B cell (primary cell): ENCODE measurements at regions not wholly inside any gene's neighbourhood (a gene's known extent, or its start where the extent isn't known, plus 50 kb on each side); places are given as distances from the start of the nearest gene placed in this dataset.

ENCODE experiments used
- ATAC-seq: fragments of 200-7000 bp; cut with Tn5 transposase; one replicate; pipeline ENCODE4 v1.10.0; 2021; ENCODE audit warnings: low read depth, mild to moderate bottlenecking, moderate number of reproducible peaks, moderate library complexity
- CTCF ChIA-PET: fragments of 350-600 bp; sonication (Branson Sonifier 250); formaldehyde crosslinking; loops from one replicate; lab custom pipeline; 2021; ENCODE audit warnings: antibody characterized with exemption, inconsistent platforms; lab: Charles Lee
- POLR2A ChIA-PET: fragments of 350-600 bp; sonication (Branson Sonifier 250); formaldehyde crosslinking; loops from one replicate; lab custom pipeline; 2021; ENCODE audit warnings: antibody characterized with exemption; lab: Charles Lee
- DNase-seq: peaks from one replicate; pipeline ENCODE4 v3.0.0; 2013
- H2AFZ ChIP-seq: 2 replicates; pipeline ENCODE4 v1.6.1; 2012; ENCODE audit warnings: mild to moderate bottlenecking, low read depth, low read length; ENCODE audit not compliant: insufficient read depth, poor library complexity, severe bottlenecking
- H3K27ac ChIP-seq, 2 donors: 1 replicate in 1 of 2; 2 replicates in 1 of 2; pipeline ENCODE4 v1.5.1; 2012 to 2013; ENCODE audit warnings: low read length in 2 of 2, mild to moderate bottlenecking in 2 of 2, moderate library complexity in 1 of 2
- H3K27me3 ChIP-seq, 4 experiments: fragments of 200-600 bp in 1 of 4; sonication (generic) in 1 of 4; replicated peaks in 1 of 4; 1 replicate in 2 of 4; 2 replicates in 2 of 4; pipeline versions ENCODE4 v1.6.1 to v1.7.0; 2013 to 2016; ENCODE audit warnings: low read length in 3 of 4, mild to moderate bottlenecking in 2 of 4, mixed read lengths in 1 of 4, moderate library complexity in 1 of 4; ENCODE audit not compliant: insufficient read depth in 4 of 4, control insufficient read depth in 3 of 4; ENCODE audit errors: control extremely low read depth in 1 of 4
- H3K36me3 ChIP-seq, 2 experiments: replicated peaks in 1 of 2; 1 replicate in 1 of 2; 2 replicates in 1 of 2; pipeline versions ENCODE4 v1.6.1 to v1.7.1; 2013; ENCODE audit warnings: low read length in 1 of 2; ENCODE audit not compliant: insufficient read depth in 2 of 2, control insufficient read depth in 1 of 2; ENCODE audit errors: control extremely low read depth in 1 of 2, extremely low read depth in 1 of 2
- H3K4me1 ChIP-seq, 2 donors: fragments of 200-600 bp in 1 of 2; sonication (generic) in 1 of 2; 1 replicate in 1 of 2; 2 replicates in 1 of 2; pipeline versions ENCODE4 v1.5.1 to v1.6.1; 2013 to 2017; ENCODE audit warnings: low read length in 2 of 2; ENCODE audit not compliant: control insufficient read depth in 2 of 2, insufficient read depth in 2 of 2
- H3K4me2 ChIP-seq: replicated peaks from 2 replicates; pipeline ENCODE3; 2012; ENCODE audit warnings: mild to moderate bottlenecking, low read depth, low read length; ENCODE audit not compliant: poor library complexity, severe bottlenecking
- H3K4me3 ChIP-seq, 5 experiments: fragments of 200-600 bp in 1 of 5; sonication (generic) in 1 of 5; 1 replicate in 3 of 5; 2 replicates in 2 of 5; pipeline versions ENCODE4 v1.5.1 to v1.7.0; 2011 to 2016; ENCODE audit warnings: low read length in 4 of 5, mild to moderate bottlenecking in 4 of 5, low read depth in 2 of 5, control low read depth in 1 of 5, moderate library complexity in 1 of 5; ENCODE audit not compliant: insufficient read depth in 1 of 5; ENCODE audit errors: control extremely low read depth in 1 of 5, extremely low read depth in 1 of 5
- H3K79me2 ChIP-seq: fragments of 200-600 bp; sonication (generic); one replicate; pipeline ENCODE4 v1.6.0; 2016; ENCODE audit warnings: low read length; ENCODE audit not compliant: control insufficient read depth, insufficient read depth
- H3K9ac ChIP-seq: fragments of 200-600 bp; sonication (generic); 2 replicates; pipeline ENCODE4 v1.6.1; 2017; ENCODE audit warnings: mild to moderate bottlenecking, low read length, moderate library complexity
- H3K9me3 ChIP-seq, 3 donors: one replicate each; pipeline versions ENCODE4 v1.6.1 to v1.7.1; 2013; ENCODE audit warnings: low read length in 2 of 3; ENCODE audit not compliant: control insufficient read depth in 2 of 3, insufficient read depth in 1 of 3; ENCODE audit errors: control extremely low read depth in 1 of 3
- H4K20me1 ChIP-seq: 2 replicates; pipeline ENCODE4 v1.6.0; 2012; ENCODE audit warnings: mild to moderate bottlenecking, low read length; ENCODE audit not compliant: insufficient read depth, control insufficient read depth, poor library complexity, severe bottlenecking
- H3K27ac Mint-ChIP-seq: one replicate; pipeline ENCODE4 v1.8.0; 2021; ENCODE audit warnings: mixed read lengths
- H3K27me3 Mint-ChIP-seq: one replicate; pipeline ENCODE4 v1.8.0; 2021; ENCODE audit warnings: mixed read lengths
- H3K4me1 Mint-ChIP-seq: one replicate; pipeline ENCODE4 v1.8.0; 2021; ENCODE audit warnings: mixed read lengths
- H3K4me3 Mint-ChIP-seq: one replicate; pipeline ENCODE4 v1.8.0; 2021; ENCODE audit warnings: mixed read lengths
- H3K9me3 Mint-ChIP-seq: one replicate; pipeline ENCODE4 v1.8.0; 2022; ENCODE audit warnings: mixed read lengths; ENCODE audit not compliant: insufficient read depth
- EZH2 ChIP-seq: IDR thresholded peaks from 2 replicates; pipeline ENCODE4 v1.6.1; 2012; ENCODE audit warnings: borderline replicate concordance, low read depth, mild to moderate bottlenecking, moderate library complexity, low read length; ENCODE audit not compliant: insufficient read depth, poor library complexity, severe bottlenecking
- WGBS: methylation state at CpG from one replicate; pipeline ENCODE4 v1.1.5; 2013; ENCODE audit warnings: missing lambda C conversion rate; ENCODE audit not compliant: insufficient coverage; 5-methylcytosine and 5-hydroxymethylcytosine counted together
- intact Hi-C: fragments of 100-400 bp; cut with micrococcal nuclease; formaldehyde crosslinking; loops from one replicate; pipeline ENCODE4 v1.10.0; 2022
- TF ChIP-seq, protein P1 (sequence below): fragments of 200-600 bp; IDR thresholded peaks from one replicate; pipeline ENCODE4 v1.8.0; 2022; ENCODE audit warnings: antibody characterized with exemption, mild to moderate bottlenecking

DNA sequence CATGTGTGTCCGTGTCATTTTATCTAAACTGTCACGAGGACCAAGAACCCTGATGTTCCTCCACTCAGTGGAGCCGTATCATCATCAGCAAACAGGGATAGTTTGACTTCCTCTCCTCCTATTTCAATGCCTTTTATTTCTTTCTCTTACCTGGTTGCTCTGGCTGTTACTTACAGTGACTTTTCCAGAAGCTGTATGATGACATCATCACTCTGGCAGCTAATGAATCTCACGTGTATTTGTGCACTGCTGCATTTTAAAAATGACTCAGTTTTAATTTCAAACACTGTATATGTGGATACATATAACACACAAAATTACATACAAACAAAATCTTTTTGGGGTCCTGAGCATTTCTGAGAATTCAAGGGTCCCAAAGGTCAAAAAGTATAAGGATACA is 481.4 kb downstream of the CDH2 start:
- intact Hi-C loops = no loop called here
- Histone ChIP-seq H3K27ac (no peak overlapping the region), H3K4me3 (no peak overlapping the region), H3K9me3 (peaks cover 0 to 1% (median 0%) of the 10 kb centered on the region in 3 donors), H3K27me3 (no peaks in the 10 kb centered on the region), H3K4me2 (no peak overlapping the region), H3K4me1 (no peaks in the 10 kb centered on the region), H3K79me2 (no peaks in the 10 kb centered on the region), H4K20me1 (no peaks in the 10 kb centered on the region), H2AFZ (no peak overlapping the region), H3K36me3 (no peaks in the 10 kb centered on the region), H3K9ac (no peak overlapping the region)
- Mint-ChIP-seq H3K27me3 (no peaks in the 10 kb centered on the region), H3K27ac (no peak overlapping the region), H3K4me3 (no peak overlapping the region), H3K9me3 (peaks cover 12% of the 10 kb centered on the region), H3K4me1 (no peaks in the 10 kb centered on the region)
- POLR2A ChIA-PET = no interaction called here
- 95% methylated on average over 3 of the region's 4 CpGs for WGBS
- no peak for DNase-seq
- no peak for ATAC-seq
- TF ChIP-seq, protein P1, sequence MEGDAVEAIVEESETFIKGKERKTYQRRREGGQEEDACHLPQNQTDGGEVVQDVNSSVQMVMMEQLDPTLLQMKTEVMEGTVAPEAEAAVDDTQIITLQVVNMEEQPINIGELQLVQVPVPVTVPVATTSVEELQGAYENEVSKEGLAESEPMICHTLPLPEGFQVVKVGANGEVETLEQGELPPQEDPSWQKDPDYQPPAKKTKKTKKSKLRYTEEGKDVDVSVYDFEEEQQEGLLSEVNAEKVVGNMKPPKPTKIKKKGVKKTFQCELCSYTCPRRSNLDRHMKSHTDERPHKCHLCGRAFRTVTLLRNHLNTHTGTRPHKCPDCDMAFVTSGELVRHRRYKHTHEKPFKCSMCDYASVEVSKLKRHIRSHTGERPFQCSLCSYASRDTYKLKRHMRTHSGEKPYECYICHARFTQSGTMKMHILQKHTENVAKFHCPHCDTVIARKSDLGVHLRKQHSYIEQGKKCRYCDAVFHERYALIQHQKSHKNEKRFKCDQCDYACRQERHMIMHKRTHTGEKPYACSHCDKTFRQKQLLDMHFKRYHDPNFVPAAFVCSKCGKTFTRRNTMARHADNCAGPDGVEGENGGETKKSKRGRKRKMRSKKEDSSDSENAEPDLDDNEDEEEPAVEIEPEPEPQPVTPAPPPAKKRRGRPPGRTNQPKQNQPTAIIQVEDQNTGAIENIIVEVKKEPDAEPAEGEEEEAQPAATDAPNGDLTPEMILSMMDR = no peak
- no peak for TF ChIP-seq EZH2
- CTCF ChIA-PET = no interaction called here

DNA sequence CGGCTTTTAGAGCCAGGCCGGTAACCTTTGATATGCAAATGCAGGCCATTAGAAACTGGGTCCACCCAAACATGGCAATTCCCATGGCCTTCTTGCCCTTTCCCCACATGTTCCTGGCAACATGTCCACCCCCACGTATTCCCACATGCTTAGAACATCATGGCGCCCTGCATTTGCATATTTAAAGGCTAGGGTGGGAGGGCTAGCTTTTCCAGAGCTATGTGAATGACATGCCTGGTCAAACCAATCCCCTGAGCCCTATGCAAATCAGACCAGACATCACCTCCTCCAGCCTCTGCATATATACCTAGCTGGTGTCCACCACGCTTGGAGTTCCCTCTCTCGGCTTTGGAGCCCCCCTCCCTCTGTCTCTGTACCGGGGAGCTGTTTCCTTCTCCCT is 481.9 kb downstream of the CDH2 start:
- Histone ChIP-seq H2AFZ (no peak overlapping the region), H3K4me3 (no peak overlapping the region), H3K79me2 (no peaks in the 10 kb centered on the region), H3K9ac (no peak overlapping the region), H3K27me3 (no peaks in the 10 kb centered on the region), H3K4me1 (no peaks in the 10 kb centered on the region), H3K27ac (no peak overlapping the region), H3K9me3 (peaks cover 0 to 4% (median 0%) of the 10 kb centered on the region in 3 donors), H3K36me3 (no peaks in the 10 kb centered on the region), H3K4me2 (no peak overlapping the region), H4K20me1 (no peaks in the 10 kb centered on the region)
- intact Hi-C loops = no loop called here
- no peaks in the 10 kb centered on the region for H3K4me1 Mint-ChIP-seq
- ChIA-PET POLR2A (no interaction called here), CTCF (no interaction called here)
- no peak overlapping the region for H3K27ac Mint-ChIP-seq
- peaks cover 12% of the 10 kb centered on the region for H3K9me3 Mint-ChIP-seq
- no peak overlapping the region for H3K4me3 Mint-ChIP-seq
- no peaks in the 10 kb centered on the region for H3K27me3 Mint-ChIP-seq
- no peak for TF ChIP-seq EZH2
- TF ChIP-seq, protein P1 = no peak
- DNase-seq (no peak), ATAC-seq (no peak)
- 91% methylated on average over 5 of the region's 7 CpGs for WGBS
